ENCODE measurements at regions not wholly inside any gene's neighbourhood (a gene's known extent, or its start where the extent isn't known, plus 50 kb on each side); places are given as distances from the start of the nearest gene placed in this dataset.

DNA sequence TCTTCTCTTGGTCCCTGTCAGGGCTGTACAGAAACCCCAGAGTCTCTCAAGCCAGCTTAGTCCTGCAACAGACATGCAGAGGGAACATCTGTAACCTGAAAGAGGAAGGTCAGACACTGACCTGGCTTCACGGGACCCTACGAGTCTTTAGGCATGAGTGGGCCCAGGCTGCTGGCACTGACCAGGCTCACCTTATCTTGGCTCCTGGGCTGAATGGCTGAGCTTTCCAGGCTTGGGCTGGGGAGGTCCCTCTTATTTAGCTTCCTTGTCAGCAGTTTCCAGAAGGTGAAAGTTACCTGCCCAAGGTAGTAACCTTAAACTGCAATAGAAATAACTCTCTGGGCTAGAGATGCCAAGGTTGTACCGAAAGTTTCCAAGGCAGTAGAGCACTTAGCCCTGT is 58.4 kb upstream of the FUT8 start:
- no peaks in the 10 kb centered on the region for H3K36me3 ChIP-seq (ENCODE audit: control insufficient read depth in 1 of 2, insufficient read depth in 2 of 2, low read length in 2 of 2)

DNA sequence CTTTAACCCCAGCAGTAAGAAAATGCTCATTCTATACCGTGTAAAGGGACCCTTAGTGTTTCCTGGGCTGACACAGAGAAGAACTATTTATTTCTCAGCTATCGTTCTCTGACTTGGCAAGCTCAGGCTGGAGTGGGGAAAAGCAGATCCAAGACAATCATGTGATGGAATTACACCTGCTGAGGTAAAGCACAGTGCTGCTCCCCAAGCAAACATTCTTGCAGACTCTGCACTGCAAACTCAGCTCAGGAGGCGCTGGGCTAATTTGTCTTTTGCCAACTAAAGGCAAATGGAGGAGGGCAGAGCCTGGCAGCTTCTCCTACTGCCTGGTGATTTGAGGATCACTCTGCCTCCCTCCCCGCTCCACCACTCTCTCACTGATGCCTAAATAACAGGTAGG is 57.8 kb upstream of the FUT8 start:
- WGBS (ENCODE audit: extremely low coverage, insufficient coverage, insufficient read length): no CpG with 5 or more reads among the region's 4 CpGs
- H2AFZ ChIP-seq (ENCODE audit: insufficient read depth, low read length, poor library complexity): no peak overlapping the region
- peaks cover 10 to 14% of the 10 kb centered on the region in 2 experiments for H3K4me1 ChIP-seq (ENCODE audit: control insufficient read depth in 1 of 2, insufficient read depth in 2 of 2, low read length in 2 of 2)
- H2BK120ac ChIP-seq (ENCODE audit: insufficient read depth, low read length, poor library complexity): no peak overlapping the region
- DNase-seq: no peak
- no peak overlapping the region for H4K8ac ChIP-seq (ENCODE audit: low read depth, low read length)
- no peak overlapping the region for H4K12ac ChIP-seq (ENCODE audit: low read depth, low read length)
- no peak overlapping the region for H3K23ac ChIP-seq (ENCODE audit: low read length)
- no peak overlapping the region for H3K27ac ChIP-seq (ENCODE audit: low read depth, low read length)
- no peak overlapping the region for H3K9ac ChIP-seq (ENCODE audit: low read length)
- H4K91ac ChIP-seq (ENCODE audit: low read depth, low read length): no peak overlapping the region
- H3K18ac ChIP-seq (ENCODE audit: low read length): no peak overlapping the region
- no peak overlapping the region for H3K4ac ChIP-seq (ENCODE audit: low read depth, low read length)
- no peak overlapping the region for H2BK5ac ChIP-seq (ENCODE audit: low read depth, low read length, poor library complexity)
- no peaks in the 10 kb centered on the region for H3K79me2 ChIP-seq (ENCODE audit: control insufficient read depth, insufficient read depth, low read length, poor library complexity)
- no peak overlapping the region for H2AK5ac ChIP-seq (ENCODE audit: low read length)
- no peaks in the 10 kb centered on the region for H3K27me3 ChIP-seq (ENCODE audit: insufficient read depth, low read length)
- no peaks in the 10 kb centered on the region for H3K79me1 ChIP-seq (ENCODE audit: low read length)
- H2BK12ac ChIP-seq (ENCODE audit: low read length): peak overlapping the region; percentile 32
- H3K4me3 ChIP-seq (ENCODE audit: low read depth, low read length): no peak overlapping the region
- no peak overlapping the region for H3K4me2 ChIP-seq (ENCODE audit: low read length)
- no peaks in the 10 kb centered on the region for H3K36me3 ChIP-seq (ENCODE audit: control insufficient read depth in 1 of 2, insufficient read depth in 2 of 2, low read length in 2 of 2)
- H3K14ac ChIP-seq (ENCODE audit: low read length): no peak overlapping the region
- H3K9me3 ChIP-seq (ENCODE audit: insufficient read depth, low read depth, low read length): no peaks in the 10 kb centered on the region

More for the DNA sequence above, 58.4 kb upstream of the FUT8 start:
- Histone ChIP-seq H3K23ac (ENCODE audit: low read length) (no peak overlapping the region), H3K9me3 (ENCODE audit: insufficient read depth, low read depth, low read length) (no peaks in the 10 kb centered on the region), H2BK120ac (ENCODE audit: insufficient read depth, low read length, poor library complexity) (no peak overlapping the region), H2AFZ (ENCODE audit: insufficient read depth, low read length, poor library complexity) (no peak overlapping the region), H3K79me2 (ENCODE audit: control insufficient read depth, insufficient read depth, low read length, poor library complexity) (no peaks in the 10 kb centered on the region), H3K27ac (ENCODE audit: low read depth, low read length) (no peak overlapping the region), H4K8ac (ENCODE audit: low read depth, low read length) (no peak overlapping the region), H3K9ac (ENCODE audit: low read length) (no peak overlapping the region), H2AK5ac (ENCODE audit: low read length) (no peak overlapping the region), H3K4me2 (ENCODE audit: low read length) (no peak overlapping the region), H3K4ac (ENCODE audit: low read depth, low read length) (no peak overlapping the region), H3K27me3 (ENCODE audit: insufficient read depth, low read length) (no peaks in the 10 kb centered on the region), H2BK5ac (ENCODE audit: low read depth, low read length, poor library complexity) (no peak overlapping the region), H3K18ac (ENCODE audit: low read length) (no peak overlapping the region), H3K14ac (ENCODE audit: low read length) (no peak overlapping the region), H4K91ac (ENCODE audit: low read depth, low read length) (peak overlapping the region; percentile 4), H3K79me1 (ENCODE audit: low read length) (no peaks in the 10 kb centered on the region), H4K12ac (ENCODE audit: low read depth, low read length) (no peak overlapping the region), H3K4me1 (ENCODE audit: control insufficient read depth in 1 of 2, insufficient read depth in 2 of 2, low read length in 2 of 2) (peaks cover 10 to 14% of the 10 kb centered on the region in 2 experiments), H2BK12ac (ENCODE audit: low read length) (no peak overlapping the region), H3K4me3 (ENCODE audit: low read depth, low read length) (no peak overlapping the region)
- DNase-seq: no peak
- no CpG with 5 or more reads among the region's 3 CpGs for WGBS (ENCODE audit: extremely low coverage, insufficient coverage, insufficient read length)

DNA sequence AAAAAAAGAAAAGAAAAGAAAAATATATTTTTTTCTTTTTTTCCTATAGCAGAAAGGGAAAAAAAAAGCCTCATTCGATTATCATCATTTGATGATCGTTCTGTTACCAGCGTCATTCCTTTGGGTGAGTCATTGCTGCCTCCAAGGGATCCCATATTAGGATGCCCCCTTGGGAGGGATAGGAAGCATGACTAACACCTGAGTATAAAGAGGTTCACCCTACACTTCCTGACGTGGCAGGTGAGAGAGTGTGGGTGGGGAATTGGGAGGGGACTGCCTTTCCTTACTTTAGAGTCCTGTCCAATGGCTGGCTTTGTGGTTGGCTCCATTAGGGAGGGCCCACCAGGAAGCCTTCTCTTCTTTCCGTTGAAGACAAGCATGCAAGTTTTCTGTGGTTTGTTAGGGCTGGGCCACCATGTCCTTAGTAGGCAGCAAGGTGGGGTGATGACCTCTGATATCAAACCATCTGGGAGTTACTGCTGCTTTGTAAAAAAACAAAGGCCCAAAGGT is 56.1 kb upstream of the FUT8 start:
- Histone ChIP-seq H3K79me2 (ENCODE audit: control insufficient read depth, insufficient read depth, low read length, poor library complexity) (no peaks in the 10 kb centered on the region), H2BK120ac (ENCODE audit: insufficient read depth, low read length, poor library complexity) (peak overlapping the region; percentile 71), H3K9me3 (ENCODE audit: insufficient read depth, low read depth, low read length) (no peaks in the 10 kb centered on the region), H3K18ac (ENCODE audit: low read length) (peak overlapping the region; percentile 43), H2AK5ac (ENCODE audit: low read length) (no peak overlapping the region), H3K79me1 (ENCODE audit: low read length) (no peaks in the 10 kb centered on the region), H3K4me2 (ENCODE audit: low read length) (no peak overlapping the region), H2AFZ (ENCODE audit: insufficient read depth, low read length, poor library complexity) (peak overlapping the region; percentile 30), H3K14ac (ENCODE audit: low read length) (no peak overlapping the region), H3K4me1 (ENCODE audit: control insufficient read depth in 1 of 2, insufficient read depth in 2 of 2, low read length in 2 of 2) (peaks cover 10 to 14% of the 10 kb centered on the region in 2 experiments), H4K8ac (ENCODE audit: low read depth, low read length) (no peak overlapping the region), H3K23ac (ENCODE audit: low read length) (no peak overlapping the region), H3K9ac (ENCODE audit: low read length) (no peak overlapping the region), H3K4me3 (ENCODE audit: low read depth, low read length) (no peak overlapping the region), H3K36me3 (ENCODE audit: control insufficient read depth in 1 of 2, insufficient read depth in 2 of 2, low read length in 2 of 2) (no peaks in the 10 kb centered on the region), H4K12ac (ENCODE audit: low read depth, low read length) (no peak overlapping the region), H3K27ac (ENCODE audit: low read depth, low read length) (peak overlapping the region; percentile 64), H2BK12ac (ENCODE audit: low read length) (peak overlapping the region; percentile 90), H3K4ac (ENCODE audit: low read depth, low read length) (no peak overlapping the region), H4K91ac (ENCODE audit: low read depth, low read length) (peak overlapping the region; percentile 66), H3K27me3 (ENCODE audit: insufficient read depth, low read length) (no peaks in the 10 kb centered on the region), H2BK5ac (ENCODE audit: low read depth, low read length, poor library complexity) (no peak overlapping the region)
- no CpG with 5 or more reads among the region's 5 CpGs for WGBS (ENCODE audit: extremely low coverage, insufficient coverage, insufficient read length)
- peak; percentile 71 to 73 for DNase-seq

- Histone ChIP-seq H3K9me3 (ENCODE audit: insufficient read depth, low read depth, low read length) (no peaks in the 10 kb centered on the region), H4K12ac (ENCODE audit: low read depth, low read length) (no peak overlapping the region), H3K79me1 (ENCODE audit: low read length) (no peaks in the 10 kb centered on the region), H3K9ac (ENCODE audit: low read length) (no peak overlapping the region), H2AFZ (ENCODE audit: insufficient read depth, low read length, poor library complexity) (no peak overlapping the region), H2BK120ac (ENCODE audit: insufficient read depth, low read length, poor library complexity) (no peak overlapping the region), H3K14ac (ENCODE audit: low read length) (no peak overlapping the region), H2AK5ac (ENCODE audit: low read length) (no peak overlapping the region), H3K4me3 (ENCODE audit: low read depth, low read length) (no peak overlapping the region), H3K4me1 (ENCODE audit: control insufficient read depth in 1 of 2, insufficient read depth in 2 of 2, low read length in 2 of 2) (peaks cover 10 to 14% of the 10 kb centered on the region in 2 experiments), H3K27ac (ENCODE audit: low read depth, low read length) (peak overlapping the region; percentile 64), H4K91ac (ENCODE audit: low read depth, low read length) (no peak overlapping the region), H3K18ac (ENCODE audit: low read length) (no peak overlapping the region), H4K8ac (ENCODE audit: low read depth, low read length) (no peak overlapping the region), H3K4me2 (ENCODE audit: low read length) (no peak overlapping the region), H3K27me3 (ENCODE audit: insufficient read depth, low read length) (no peaks in the 10 kb centered on the region), H3K23ac (ENCODE audit: low read length) (no peak overlapping the region), H2BK12ac (ENCODE audit: low read length) (no peak overlapping the region), H3K4ac (ENCODE audit: low read depth, low read length) (no peak overlapping the region), H3K79me2 (ENCODE audit: control insufficient read depth, insufficient read depth, low read length, poor library complexity) (no peaks in the 10 kb centered on the region), H3K36me3 (ENCODE audit: control insufficient read depth in 1 of 2, insufficient read depth in 2 of 2, low read length in 2 of 2) (no peaks in the 10 kb centered on the region), H2BK5ac (ENCODE audit: low read depth, low read length, poor library complexity) (peak overlapping the region; percentile 53)
- peak; percentile 94 to 97 for DNase-seq
- WGBS (ENCODE audit: extremely low coverage, insufficient coverage, insufficient read length): no CpG with 5 or more reads among the region's 2 CpGs
These were observed 55.4 kb upstream of the FUT8 start for GRCh38 chr14:65357113-65357512.

All from trophoblast cell (in vitro differentiated cells and primary cell).